GM21786 (cell line): ENCODE measurements at regions not wholly inside any gene's neighbourhood (a gene's known extent, or its start where the extent isn't known, plus 50 kb on each side); places are given as distances from the start of the nearest gene placed in this dataset.
A peak's percentile ranks its signal among the peaks of the same experiment; 100 is the strongest.
"Not testable (repeated sequence)": the region's sequence is repeated elsewhere in the genome, so short reads cannot be mapped to it uniquely, and the experiment has no call there.

Source experiments
- ATAC-seq: cut with Tn5 transposase; IDR thresholded peaks from one replicate; pipeline ENCODE4 v1.9.1; 2021; ENCODE audit not compliant: unreplicated experiment

DNA sequence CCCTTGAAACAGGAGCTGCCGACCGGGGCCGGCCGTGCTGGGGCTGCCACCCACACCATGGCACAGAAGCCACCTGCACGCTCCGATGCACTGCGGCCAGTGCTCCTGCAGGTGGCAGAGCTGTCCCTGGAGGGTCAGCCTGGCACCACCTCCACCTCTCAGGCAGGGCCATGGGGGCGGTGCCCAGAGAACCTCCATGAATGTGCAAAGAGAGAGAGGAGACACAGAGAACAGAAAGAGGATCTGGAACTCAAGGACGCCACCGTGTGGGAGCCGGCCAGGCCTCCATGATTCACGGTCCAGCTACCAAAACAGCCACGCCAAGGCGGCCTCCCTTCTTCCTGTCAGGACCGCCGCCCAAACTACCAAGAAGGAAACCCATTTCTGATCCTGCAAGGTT, 5397.7 kb upstream of the TPTE start:
- peak; percentile 62 for ATAC-seq

DNA sequence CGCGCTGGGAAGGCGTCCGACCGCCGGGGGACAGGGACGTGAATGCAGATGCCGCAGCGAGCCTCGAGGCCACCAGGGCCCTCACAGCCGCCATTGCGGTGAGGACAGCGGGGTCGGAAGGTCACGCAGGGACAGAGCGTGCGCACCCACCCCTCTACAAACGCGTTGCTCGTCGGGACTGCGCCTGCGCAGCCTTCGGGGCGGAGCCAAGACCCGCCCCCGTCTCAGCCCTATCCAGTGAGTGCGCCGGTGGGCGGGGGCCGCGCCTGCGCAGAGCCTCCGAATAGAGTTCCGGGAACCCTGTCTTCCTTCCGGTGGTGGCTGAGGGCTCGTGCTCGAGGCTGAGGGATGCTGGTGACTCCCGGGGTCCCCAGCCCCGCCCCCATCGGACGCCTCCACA, 5393.1 kb upstream of the TPTE start:
- ATAC-seq, result peak; percentile 82

DNA sequence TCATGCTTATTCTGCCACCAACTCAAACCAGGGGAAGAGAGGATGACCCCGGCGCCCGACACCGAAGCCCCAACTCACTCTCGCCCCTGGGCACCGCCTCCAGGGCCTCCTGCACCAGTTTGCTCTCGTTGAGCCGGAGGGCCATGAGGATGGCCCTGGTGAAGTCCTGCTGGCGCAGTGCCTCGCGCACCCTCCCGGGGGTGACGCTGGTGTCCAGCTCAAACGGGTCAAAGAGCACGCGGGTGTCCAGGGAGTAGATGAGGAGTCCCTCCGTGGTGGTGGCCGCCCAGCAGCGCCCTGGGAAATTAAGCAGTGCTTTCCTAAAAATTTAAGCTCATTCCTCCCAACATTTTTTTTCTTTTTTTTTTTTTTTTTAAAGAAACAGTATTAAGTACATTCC, 5387.6 kb upstream of the TPTE start:
- not testable (repeated sequence) for ATAC-seq

DNA sequence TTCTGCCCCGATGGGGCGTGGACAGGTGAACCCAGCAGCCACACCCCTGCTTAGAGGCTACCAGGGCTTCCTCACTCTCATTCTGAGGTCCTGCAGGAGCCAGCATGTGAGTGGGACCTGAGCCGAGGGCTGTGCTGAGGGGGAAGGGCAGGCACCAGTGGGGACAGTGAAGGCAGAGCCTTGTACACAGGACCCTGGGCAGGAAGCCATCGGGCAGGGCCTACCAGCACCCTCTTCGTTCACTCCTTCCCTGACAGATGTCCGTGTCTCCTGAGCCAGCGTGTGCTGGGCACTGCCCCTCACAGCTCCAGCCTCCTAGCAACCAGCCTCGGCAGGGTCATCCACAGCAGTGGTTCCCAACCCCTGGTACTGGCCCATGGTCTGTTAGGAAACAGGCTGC, 5385.0 kb upstream of the TPTE start:
- not testable (repeated sequence) for ATAC-seq

DNA sequence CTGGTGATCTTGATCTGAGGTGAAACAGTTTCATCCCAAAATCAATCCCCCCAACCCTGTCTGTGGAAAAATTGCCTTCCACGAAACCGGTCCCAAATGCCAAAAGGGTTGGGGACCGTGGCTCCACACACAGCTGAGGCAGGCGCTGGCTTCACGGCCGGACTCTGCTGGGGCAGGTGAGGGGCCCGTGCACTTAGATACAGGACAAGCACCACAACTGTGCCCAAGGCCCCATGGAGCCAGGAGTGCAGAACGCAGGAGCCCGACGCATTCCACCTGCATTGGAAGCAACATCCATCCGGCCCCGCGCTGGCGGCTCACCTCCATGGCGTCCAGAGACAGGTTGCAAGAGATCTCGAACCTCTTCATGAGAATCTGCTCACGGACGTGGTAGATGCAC, 5384.4 kb upstream of the TPTE start:
- ATAC-seq, result not testable (repeated sequence)

DNA sequence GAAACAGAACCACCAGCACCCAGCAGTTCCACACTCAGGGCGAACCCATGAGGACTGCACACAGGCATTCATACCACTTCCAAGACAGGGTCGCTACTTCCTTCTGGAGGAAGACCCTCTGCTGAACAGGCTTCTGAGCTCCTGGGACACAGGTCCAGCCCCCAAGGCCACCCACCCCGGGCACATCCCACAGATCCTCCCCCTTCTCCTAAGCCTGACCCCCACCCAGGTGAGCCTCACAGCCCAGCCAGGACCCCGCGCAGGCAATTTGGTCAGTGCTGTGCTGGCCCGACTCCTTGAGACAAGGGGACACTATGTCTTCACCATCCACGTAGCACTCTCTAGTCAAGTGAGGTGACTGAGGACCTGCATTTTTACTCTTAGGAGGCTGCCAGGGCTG, 5382.7 kb upstream of the TPTE start:
- ATAC-seq, result not testable (repeated sequence)

DNA sequence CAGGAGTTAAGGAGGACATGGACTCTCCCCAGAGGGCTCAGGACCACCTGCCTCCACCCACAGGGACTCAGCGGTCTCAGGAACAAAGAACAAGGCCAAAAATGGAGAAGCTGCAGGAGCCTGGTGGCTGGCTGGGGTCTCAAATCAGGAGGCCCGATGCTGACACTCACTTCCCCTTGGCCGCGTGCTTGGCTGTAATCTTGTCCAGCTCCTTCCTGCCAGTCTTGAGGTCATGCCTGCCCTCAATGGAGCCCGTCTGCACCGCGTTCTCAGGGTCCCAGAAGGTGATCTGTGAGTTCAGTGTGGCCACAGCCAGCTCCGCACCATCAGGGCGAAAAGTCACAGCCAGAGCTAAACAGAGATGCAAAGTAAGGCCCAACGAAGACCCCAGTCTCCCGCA, 5381.9 kb upstream of the TPTE start:
- not testable (repeated sequence) for ATAC-seq

DNA sequence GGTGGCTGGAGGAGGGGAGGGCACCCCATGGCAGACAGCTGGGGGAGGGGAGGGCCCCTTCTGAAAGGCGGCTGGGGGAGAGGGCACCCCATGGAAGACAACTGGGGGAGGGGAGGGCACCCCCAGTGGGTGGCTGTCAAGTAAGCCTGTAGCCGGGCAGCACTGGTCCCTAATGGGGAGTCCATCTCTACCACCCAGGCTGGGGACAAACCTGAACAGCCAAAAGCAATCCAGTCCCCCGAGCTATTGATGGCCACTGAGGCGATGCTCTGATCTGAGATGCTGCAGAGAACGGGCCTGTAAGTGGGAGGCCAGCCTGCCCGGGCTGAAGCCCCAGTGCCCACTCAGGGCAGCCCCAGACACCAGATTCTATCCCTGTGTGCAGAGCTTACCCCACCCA, 5378.4 kb upstream of the TPTE start:
- ATAC-seq, result not testable (repeated sequence)

DNA sequence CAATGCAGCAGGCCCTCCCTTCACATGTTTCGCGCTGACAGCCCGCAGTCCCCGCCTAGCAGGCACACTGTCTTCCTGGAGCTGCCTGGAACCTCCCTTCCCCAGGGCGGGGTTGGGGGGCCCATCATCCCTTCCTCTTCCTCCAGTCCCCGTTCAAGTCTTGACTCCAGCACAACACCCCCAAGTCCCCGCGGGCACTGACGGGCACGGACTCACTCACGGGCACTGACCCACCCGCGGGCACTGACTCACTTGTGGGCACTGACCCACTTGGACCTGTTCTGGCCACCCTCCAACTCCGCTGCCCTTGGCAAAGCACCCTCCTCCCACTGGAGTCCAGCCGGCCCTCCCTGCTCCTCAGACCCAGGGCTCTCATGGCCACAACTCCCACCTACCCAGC, 5376.7 kb upstream of the TPTE start:
- not testable (repeated sequence) for ATAC-seq

DNA sequence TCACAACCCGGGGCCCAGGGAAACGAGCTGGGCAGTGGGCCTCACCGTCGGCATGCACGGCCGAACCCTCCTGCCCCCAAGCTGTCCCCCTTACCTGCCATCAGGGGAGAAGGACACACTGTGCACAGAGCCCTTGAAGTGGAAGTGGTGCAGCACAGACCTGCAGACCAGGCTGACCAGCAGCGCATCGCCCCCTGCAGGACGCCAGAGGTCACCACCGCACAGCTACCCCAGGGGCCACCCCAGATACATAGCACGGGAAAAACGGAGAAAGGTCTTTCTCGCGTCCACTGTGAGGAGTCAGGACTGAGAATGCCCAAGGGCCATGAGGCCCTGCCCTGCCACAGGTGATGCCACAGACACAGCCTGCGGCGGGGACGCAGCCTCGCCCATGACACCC, 5373.7 kb upstream of the TPTE start:
- not testable (repeated sequence) for ATAC-seq

DNA sequence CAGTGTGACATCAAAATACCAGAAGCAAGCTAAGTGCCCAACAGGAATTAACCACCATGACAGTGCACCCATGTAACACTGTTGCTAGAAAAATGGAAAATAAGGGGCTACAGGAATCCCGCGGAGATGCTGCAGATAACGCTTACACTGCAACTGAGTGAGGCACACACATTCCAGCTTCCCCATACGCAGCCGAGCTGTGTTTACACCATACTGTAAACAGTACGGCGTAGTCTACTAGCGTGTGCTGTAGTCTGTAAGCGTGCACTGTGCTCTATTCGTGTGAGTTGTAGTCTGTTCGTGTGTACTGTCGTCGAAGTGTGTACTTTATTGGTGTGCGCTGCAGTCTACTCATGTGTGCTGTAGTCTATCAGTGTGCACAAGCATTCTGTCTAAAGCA, 5372.2 kb upstream of the TPTE start:
- not testable (repeated sequence) for ATAC-seq

DNA sequence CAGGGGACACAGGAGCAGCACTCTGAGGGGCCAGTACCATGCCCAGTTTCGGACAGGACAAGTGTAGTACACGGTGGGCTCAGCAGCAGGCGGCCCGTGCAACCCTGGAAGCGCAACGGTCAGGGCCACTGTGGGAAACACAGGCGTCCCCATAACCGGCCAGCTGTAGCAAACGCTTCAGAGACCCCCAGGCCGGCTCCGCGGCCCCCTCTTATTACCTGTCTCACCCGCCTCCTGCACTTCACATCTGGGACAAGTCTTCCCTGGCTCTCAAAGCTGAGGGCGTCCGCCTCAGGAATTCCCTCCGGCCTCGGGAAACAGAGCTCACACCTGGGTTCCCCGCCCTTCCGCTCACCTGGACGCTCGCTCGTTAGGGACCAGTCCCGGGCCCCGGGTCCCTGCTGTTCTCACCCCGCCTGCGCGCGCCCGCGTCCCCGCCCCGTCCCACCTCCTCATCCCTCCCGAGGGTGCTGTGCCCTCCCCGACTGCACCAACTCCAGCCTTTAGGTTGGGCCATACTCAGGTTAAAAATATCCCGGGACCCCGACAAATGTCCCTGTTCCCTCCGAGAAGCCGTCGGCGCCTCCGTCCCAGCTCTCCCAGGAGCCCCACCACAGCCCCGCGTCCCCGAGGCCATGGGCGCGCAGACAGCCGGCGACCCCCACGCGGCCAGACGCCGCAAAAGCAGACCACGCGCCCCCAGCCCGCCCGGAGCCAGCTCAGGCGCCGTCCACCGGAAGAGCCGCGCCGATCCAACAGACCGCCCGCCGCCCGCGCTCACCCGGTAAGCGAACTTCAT, 5367.3 kb upstream of the TPTE start:
- ATAC-seq, result not testable (repeated sequence)

DNA sequence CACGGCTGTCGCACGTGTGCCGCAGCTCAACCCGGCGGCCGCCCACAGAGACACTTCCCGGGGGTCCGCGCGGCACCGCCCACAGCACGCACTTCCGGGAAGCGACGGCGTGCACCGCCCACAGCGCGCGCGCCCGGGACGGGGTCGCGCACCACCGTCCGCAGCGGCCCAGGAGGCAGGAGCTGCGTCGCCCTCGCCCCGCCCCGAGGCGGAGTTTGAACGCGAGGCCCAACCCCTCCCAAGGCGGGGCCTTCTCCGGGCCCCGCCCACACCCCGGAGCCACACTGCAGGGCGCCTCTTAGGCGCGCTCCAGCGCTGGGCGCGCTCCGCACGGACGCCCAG, 5366.8 kb upstream of the TPTE start:
- ATAC-seq, result peak; percentile 79

DNA sequence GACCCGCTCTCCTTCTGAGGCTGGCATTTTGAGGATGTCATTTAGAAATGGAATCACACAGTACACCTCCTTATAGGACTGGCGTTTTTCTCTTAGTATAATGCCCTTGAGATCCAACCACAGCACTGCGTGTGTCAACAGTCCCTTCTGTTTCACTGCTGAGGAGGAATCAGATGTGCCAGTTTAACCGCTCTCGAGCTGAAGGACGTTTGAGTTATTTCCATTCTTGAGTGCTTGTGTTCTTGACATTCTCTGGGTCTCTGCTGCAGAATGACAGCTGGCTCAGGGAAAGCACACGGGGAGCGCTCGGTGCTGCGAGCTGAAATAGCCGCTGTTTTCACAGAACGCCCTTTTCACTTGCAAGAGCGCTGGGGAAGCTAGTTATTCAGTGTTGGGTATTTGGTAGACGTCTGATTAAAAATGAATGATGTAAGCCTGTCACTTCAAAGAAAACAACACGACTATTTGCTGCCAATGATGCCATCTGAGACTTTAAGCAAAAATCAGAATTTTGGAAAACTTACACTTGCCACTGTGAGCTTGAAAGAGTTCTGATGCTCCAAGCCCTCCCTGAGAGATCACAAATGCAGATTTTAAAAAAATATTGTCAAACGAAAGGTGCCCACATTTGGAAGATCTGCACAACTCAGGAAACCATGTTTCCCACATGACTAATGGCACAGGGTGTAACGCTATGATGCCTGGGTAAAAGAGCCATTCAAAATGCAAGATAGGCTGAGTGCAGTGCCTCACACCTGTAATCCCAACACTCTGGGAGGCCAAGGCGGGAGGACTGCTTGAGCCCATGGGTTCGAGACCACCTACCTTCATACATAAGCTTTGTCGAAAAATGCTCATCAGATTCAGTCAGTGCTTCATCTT, 5358.4 kb upstream of the TPTE start:
- ATAC-seq, result not testable (repeated sequence)

DNA sequence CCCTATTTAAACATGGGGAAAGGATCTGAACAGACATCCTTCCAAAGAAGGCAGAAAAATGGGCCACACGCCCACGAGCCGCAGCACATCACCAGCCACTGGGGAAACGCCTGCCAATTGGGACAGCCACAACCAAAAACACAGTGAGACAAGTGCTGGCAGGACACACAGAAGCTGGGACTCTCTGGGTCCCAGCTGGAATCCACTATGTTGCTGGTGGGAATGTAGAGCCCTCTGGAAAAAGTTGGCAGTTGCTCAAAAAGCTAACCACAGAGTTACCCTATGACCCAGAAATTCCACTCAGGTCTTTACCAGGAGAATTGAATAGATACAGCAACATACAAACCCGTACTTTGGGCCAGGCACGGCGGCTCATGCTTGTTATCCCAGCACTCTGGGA, 5355.6 kb upstream of the TPTE start:
- not testable (repeated sequence) for ATAC-seq
